Uterus (tissue), 2 donors: ENCODE measurements at regions not wholly inside any gene's neighbourhood (a gene's known extent, or its start where the extent isn't known, plus 50 kb on each side); places are given as distances from the start of the nearest gene placed in this dataset.

Source experiments
- POLR2A ChIP-seq, 2 donors: fragments of 450-650 bp; IDR thresholded peaks; one replicate each; pipeline ENCODE4 v1.6.1; 2016; ENCODE audit warnings: antibody characterized with exemption in 2 of 2, mild to moderate bottlenecking in 1 of 2, moderate library complexity in 1 of 2
- TF ChIP-seq, protein P1 (sequence below), 4 experiments: fragments of 200-600 bp in 2 of 4; fragments of 450-650 bp in 2 of 4; sonication (generic) in 2 of 4; IDR thresholded peaks; one replicate each; pipeline ENCODE4 v1.5.1; 2016 to 2019; ENCODE audit warnings: antibody characterized with exemption in 4 of 4, mild to moderate bottlenecking in 2 of 4, moderate library complexity in 1 of 4

DNA sequence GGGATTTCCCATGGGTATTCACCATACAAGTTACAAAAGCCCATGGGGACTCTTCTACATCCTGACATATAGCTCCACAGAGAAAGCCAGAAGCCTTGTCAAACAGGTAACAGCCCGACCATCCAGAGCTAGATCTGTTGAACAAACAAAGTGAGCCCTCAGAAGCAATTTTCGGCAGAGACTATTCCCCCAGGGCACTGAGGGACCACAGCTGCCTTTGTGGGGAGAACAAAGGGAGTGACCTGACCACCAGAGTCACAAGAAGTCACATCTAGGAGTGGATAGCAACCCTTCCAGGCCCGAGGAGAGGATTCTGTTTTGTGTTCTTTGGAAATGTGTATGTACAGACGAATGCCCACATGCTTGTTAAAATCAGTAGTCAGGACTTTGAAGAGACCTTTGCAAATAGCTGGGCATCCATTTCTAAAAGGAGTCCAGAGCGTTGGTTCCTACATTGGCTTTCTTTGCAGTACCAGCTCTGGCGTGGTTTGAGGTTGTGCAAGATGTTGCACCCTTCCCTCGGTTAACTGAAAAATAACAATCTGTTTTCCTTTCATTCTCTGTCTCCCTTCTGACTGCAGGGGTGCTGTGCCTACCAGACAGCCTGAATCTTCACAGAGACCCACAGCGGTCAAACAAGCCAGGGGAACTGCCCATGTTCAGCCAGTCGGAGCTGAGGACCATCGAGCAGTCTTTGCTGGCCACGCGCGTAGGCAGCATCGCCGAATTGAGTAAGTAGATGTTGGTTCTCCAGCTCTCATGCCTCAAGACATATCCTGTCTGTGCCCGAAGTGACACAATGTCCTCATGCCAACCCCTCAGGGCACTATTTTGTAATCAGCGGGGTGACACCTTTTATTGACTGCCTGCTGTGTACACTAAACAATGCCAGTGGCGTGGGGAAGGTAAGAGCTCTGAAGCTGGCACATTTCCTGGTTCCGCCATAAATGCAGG lies 165.4 kb upstream of the PWP1 start:
- TF ChIP-seq, protein P1, sequence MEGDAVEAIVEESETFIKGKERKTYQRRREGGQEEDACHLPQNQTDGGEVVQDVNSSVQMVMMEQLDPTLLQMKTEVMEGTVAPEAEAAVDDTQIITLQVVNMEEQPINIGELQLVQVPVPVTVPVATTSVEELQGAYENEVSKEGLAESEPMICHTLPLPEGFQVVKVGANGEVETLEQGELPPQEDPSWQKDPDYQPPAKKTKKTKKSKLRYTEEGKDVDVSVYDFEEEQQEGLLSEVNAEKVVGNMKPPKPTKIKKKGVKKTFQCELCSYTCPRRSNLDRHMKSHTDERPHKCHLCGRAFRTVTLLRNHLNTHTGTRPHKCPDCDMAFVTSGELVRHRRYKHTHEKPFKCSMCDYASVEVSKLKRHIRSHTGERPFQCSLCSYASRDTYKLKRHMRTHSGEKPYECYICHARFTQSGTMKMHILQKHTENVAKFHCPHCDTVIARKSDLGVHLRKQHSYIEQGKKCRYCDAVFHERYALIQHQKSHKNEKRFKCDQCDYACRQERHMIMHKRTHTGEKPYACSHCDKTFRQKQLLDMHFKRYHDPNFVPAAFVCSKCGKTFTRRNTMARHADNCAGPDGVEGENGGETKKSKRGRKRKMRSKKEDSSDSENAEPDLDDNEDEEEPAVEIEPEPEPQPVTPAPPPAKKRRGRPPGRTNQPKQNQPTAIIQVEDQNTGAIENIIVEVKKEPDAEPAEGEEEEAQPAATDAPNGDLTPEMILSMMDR (IDR thresholded peaks at IDR 0.05) = no peak
- no peak for TF ChIP-seq POLR2A (IDR thresholded peaks at IDR 0.05)
